ENCODE measurements at regions not wholly inside any gene's neighbourhood (a gene's known extent, or its start where the extent isn't known, plus 50 kb on each side); places are given as distances from the start of the nearest gene placed in this dataset.
"Not testable (repeated sequence)": the region's sequence is repeated elsewhere in the genome, so short reads cannot be mapped to it uniquely, and the experiment has no call there.

DNA sequence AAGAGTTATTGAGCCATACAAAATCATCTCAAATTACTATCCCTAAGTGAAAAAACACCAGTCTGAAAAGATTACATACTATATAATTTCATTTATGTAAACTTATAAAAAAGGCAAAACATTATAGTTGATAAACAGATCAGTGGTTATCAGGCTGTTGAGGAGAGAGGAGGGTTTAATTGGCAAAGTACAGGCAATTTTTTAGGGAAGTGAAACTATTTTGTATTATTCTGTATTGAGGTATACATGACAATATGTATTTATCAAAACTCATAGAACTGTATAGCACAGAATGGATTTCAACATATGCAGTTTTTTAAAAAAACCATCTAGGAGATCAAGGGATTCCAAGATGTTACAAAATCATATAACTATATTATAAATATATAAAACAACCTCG lies 403.7 kb downstream of the LTN1 start (continued):
- TF ChIP-seq ZNF114 (CRISPR knock-in tag; IDR thresholded peaks at IDR 0.05) (no peak), POLR2AphosphoS5 (IDR thresholded peaks at IDR 0.05; ENCODE audit: low read depth) (no peak), NANOG (IDR thresholded peaks at IDR 0.05; ENCODE audit: borderline replicate concordance) (no peak)
- TF ChIP-seq, protein P1, sequence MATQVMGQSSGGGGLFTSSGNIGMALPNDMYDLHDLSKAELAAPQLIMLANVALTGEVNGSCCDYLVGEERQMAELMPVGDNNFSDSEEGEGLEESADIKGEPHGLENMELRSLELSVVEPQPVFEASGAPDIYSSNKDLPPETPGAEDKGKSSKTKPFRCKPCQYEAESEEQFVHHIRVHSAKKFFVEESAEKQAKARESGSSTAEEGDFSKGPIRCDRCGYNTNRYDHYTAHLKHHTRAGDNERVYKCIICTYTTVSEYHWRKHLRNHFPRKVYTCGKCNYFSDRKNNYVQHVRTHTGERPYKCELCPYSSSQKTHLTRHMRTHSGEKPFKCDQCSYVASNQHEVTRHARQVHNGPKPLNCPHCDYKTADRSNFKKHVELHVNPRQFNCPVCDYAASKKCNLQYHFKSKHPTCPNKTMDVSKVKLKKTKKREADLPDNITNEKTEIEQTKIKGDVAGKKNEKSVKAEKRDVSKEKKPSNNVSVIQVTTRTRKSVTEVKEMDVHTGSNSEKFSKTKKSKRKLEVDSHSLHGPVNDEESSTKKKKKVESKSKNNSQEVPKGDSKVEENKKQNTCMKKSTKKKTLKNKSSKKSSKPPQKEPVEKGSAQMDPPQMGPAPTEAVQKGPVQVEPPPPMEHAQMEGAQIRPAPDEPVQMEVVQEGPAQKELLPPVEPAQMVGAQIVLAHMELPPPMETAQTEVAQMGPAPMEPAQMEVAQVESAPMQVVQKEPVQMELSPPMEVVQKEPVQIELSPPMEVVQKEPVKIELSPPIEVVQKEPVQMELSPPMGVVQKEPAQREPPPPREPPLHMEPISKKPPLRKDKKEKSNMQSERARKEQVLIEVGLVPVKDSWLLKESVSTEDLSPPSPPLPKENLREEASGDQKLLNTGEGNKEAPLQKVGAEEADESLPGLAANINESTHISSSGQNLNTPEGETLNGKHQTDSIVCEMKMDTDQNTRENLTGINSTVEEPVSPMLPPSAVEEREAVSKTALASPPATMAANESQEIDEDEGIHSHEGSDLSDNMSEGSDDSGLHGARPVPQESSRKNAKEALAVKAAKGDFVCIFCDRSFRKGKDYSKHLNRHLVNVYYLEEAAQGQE (IDR thresholded peaks at IDR 0.05; ENCODE audit: unreplicated experiment), result no peak

- Histone ChIP-seq H3K4me3 (no peak overlapping the region), H2AFZ (no peak overlapping the region), H3K27me3 (ENCODE audit: insufficient read depth) (no peaks in the 10 kb centered on the region), H3K4me1 (ENCODE audit: insufficient read depth) (peaks cover 2% of the 10 kb centered on the region; the same call in 1 of the 2 replicates), H3K36me3 (ENCODE audit: insufficient read depth) (no peaks in the 10 kb centered on the region), H4K20me1 (replicated peaks; ENCODE audit: insufficient read depth) (no peaks in the 10 kb centered on the region), H3F3A (replicated peaks; ENCODE audit: low read depth) (no peaks in the 10 kb centered on the region), H3K4me2 (no peak overlapping the region), H3K9me2 (ENCODE audit: insufficient read depth) (no peaks in the 10 kb centered on the region; the same call in 1 of the 2 replicates), H3K27ac (ENCODE audit: low read depth) (no peak overlapping the region), H3K79me2 (replicated peaks; ENCODE audit: insufficient read depth) (no peaks in the 10 kb centered on the region)
- no peak for ATAC-seq
- peaks cover 3% of the 10 kb centered on the region for H3K27me3 Mint-ChIP-seq (ENCODE audit: insufficient read depth, low read depth, poor library complexity)
- no peaks in the 10 kb centered on the region; the same call in 1 of the 3 replicates for H3K36me3 Mint-ChIP-seq (ENCODE audit: low read depth)
- H3K27ac Mint-ChIP-seq, result no peak overlapping the region
- H3K9me3 Mint-ChIP-seq, result no peaks in the 10 kb centered on the region; the same call in 2 of the 3 replicates
- no peak for DNase-seq (ENCODE audit: low spot score)
- no peak overlapping the region for H3K4me3 Mint-ChIP-seq
- no peak for TF ChIP-seq JUNB (IDR thresholded peaks at IDR 0.05; ENCODE audit: unreplicated experiment)
- 0 out of 4 replicates have a peak, but pooled peaks of 1 of the 2 experiments have one; percentile 12 for TF ChIP-seq CTCF (conservative IDR thresholded peaks at IDR 0.05; ENCODE audit: low read depth in 2 of 2)
- no peak for TF ChIP-seq EZH2 (IDR thresholded peaks at IDR 0.05; ENCODE audit: low read depth, unreplicated experiment)
- peaks cover 23% of the 10 kb centered on the region for H3K4me1 Mint-ChIP-seq
Measured at GRCh38 chr21:28587748-28588147, 404.9 kb downstream of the LTN1 start.

DNA sequence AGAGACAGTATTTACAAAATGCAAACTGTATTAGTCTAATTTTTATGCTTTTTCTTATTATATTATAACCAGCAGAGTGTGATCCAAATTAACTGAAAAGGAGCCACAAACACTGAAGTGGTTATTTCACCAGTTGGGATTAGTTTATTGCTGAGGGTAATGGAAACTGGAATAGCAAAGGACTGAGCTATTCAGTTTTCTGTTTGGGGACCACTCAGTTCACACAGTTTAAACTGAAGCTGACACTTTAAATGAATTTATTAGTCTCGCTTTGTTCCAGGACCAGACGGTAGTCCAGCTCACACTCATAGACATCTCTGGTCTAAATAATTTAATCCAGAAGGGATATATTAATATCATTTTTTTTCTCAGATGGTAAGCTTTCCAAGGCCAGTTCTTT lies 410.7 kb downstream of the LTN1 start:
- Mint-ChIP-seq H3K9me3 (peaks cover 3% of the 10 kb centered on the region; the same call in 2 of the 3 replicates), H3K4me1 (peaks cover 16% of the 10 kb centered on the region), H3K36me3 (ENCODE audit: low read depth) (peaks cover 4% of the 10 kb centered on the region), H3K4me3 (no peak overlapping the region), H3K27ac (no peak overlapping the region), H3K27me3 (ENCODE audit: insufficient read depth, low read depth, poor library complexity) (peaks cover 2% of the 10 kb centered on the region)
- Histone ChIP-seq H3K36me3 (ENCODE audit: insufficient read depth) (no peaks in the 10 kb centered on the region), H3K4me1 (ENCODE audit: insufficient read depth) (peaks cover 7% of the 10 kb centered on the region; the same call in 1 of the 2 replicates), H3K27ac (ENCODE audit: low read depth) (no peak overlapping the region), H4K20me1 (replicated peaks; ENCODE audit: insufficient read depth) (no peaks in the 10 kb centered on the region), H3F3A (replicated peaks; ENCODE audit: low read depth) (no peaks in the 10 kb centered on the region), H2AFZ (no peak overlapping the region), H3K27me3 (ENCODE audit: insufficient read depth) (no peaks in the 10 kb centered on the region), H3K4me2 (no peak overlapping the region), H3K79me2 (replicated peaks; ENCODE audit: insufficient read depth) (no peaks in the 10 kb centered on the region), H3K9me2 (ENCODE audit: insufficient read depth) (peaks cover 2% of the 10 kb centered on the region; the same call in 1 of the 2 replicates), H3K4me3 (no peak overlapping the region)
- DNase-seq (ENCODE audit: low spot score) (no peak), ATAC-seq (no peak)
- no peak for TF ChIP-seq EZH2phosphoT487 (IDR thresholded peaks at IDR 0.05; ENCODE audit: unreplicated experiment)
- no peak for TF ChIP-seq ZNF114 (CRISPR knock-in tag; IDR thresholded peaks at IDR 0.05)
- TF ChIP-seq NANOG (IDR thresholded peaks at IDR 0.05; ENCODE audit: borderline replicate concordance), result no peak
- no peak for TF ChIP-seq CREB1 (CRISPR knock-in tag; IDR thresholded peaks at IDR 0.05; ENCODE audit: low read depth)

- peak; percentile 37; the same call in 2 of the 3 replicates for ATAC-seq
- H3K27me3 Mint-ChIP-seq (ENCODE audit: insufficient read depth, low read depth, poor library complexity); H3K36me3 Mint-ChIP-seq (ENCODE audit: low read depth); H3K27me3 ChIP-seq (ENCODE audit: insufficient read depth); H3F3A ChIP-seq (replicated peaks; ENCODE audit: low read depth); H3K9me3 Mint-ChIP-seq; H3K9me2 ChIP-seq (ENCODE audit: insufficient read depth); H3K36me3 ChIP-seq (ENCODE audit: insufficient read depth); H4K20me1 ChIP-seq (replicated peaks; ENCODE audit: insufficient read depth); H3K4me1 ChIP-seq (ENCODE audit: insufficient read depth); H3K4me3 Mint-ChIP-seq; H3K4me2 ChIP-seq; H3K79me2 ChIP-seq (replicated peaks; ENCODE audit: insufficient read depth); H3K4me3 ChIP-seq; H2AFZ ChIP-seq; DNase-seq (ENCODE audit: low spot score); H3K27ac ChIP-seq (ENCODE audit: low read depth): not testable (repeated sequence)
- peaks cover 16% of the 10 kb centered on the region for H3K4me1 Mint-ChIP-seq
- 0 out of 2 replicates have a peak overlapping the region, but pooled peaks have one; percentile 72 for H3K27ac Mint-ChIP-seq
Measured at GRCh38 chr21:28581311-28581731, 411.4 kb downstream of the LTN1 start.

All from GM23338 (cell line).